Fibroblast of skin of back (primary cell): ENCODE measurements at regions not wholly inside any gene's neighbourhood (a gene's known extent, or its start where the extent isn't known, plus 50 kb on each side); places are given as distances from the start of the nearest gene placed in this dataset.

Experiments
- DNase-seq: peaks from one replicate; pipeline ENCODE4 v3.0.0-alpha.2; 2013

GRCh38 chr12:16415155-16415554 lies 67.7 kb downstream of the MGST1 start:
- DNase-seq: no peak

GRCh38 chr12:16417058-16417457 lies 69.6 kb downstream of the MGST1 start:
- no peak for DNase-seq

- no peak for DNase-seq
Observed at GRCh38 chr12:16421806-16422205, 74.4 kb downstream of the MGST1 start.

GRCh38 chr12:16424531-16424930 lies 77.1 kb downstream of the MGST1 start:
- DNase-seq: no peak

- DNase-seq: no peak
Observed at GRCh38 chr12:16435875-16436554, 88.6 kb downstream of the MGST1 start.

- DNase-seq: no peak
Observed at GRCh38 chr12:16437281-16437816, 89.9 kb downstream of the MGST1 start.

- no peak for DNase-seq
Observed at GRCh38 chr12:16437926-16438325, 90.5 kb downstream of the MGST1 start.

- no peak for DNase-seq
Observed at GRCh38 chr12:16449459-16449858, 102.0 kb downstream of the MGST1 start.

- DNase-seq: no peak
Observed at GRCh38 chr12:16453319-16453718, 105.9 kb downstream of the MGST1 start.

GRCh38 chr12:16454481-16454880 lies 107.0 kb downstream of the MGST1 start:
- peak; percentile 3 for DNase-seq

- no peak for DNase-seq
Observed at GRCh38 chr12:16458521-16459078, 111.2 kb downstream of the MGST1 start.

- no peak for DNase-seq
Observed at GRCh38 chr12:16467272-16467671, 119.8 kb downstream of the MGST1 start.

- no peak for DNase-seq
Observed at GRCh38 chr12:16472631-16473030, 125.2 kb downstream of the MGST1 start.

GRCh38 chr12:16473610-16474326 lies 126.3 kb downstream of the MGST1 start:
- DNase-seq: no peak

GRCh38 chr12:16474801-16475200 lies 127.4 kb downstream of the MGST1 start:
- DNase-seq: no peak

- no peak for DNase-seq
Observed at GRCh38 chr12:16475521-16475920, 128.1 kb downstream of the MGST1 start.

- DNase-seq: no peak
Observed at GRCh38 chr12:16482726-16483125, 123.2 kb downstream of the LMO3 start.

GRCh38 chr12:16492240-16492639 lies 113.7 kb downstream of the LMO3 start:
- no peak for DNase-seq

GRCh38 chr12:16492820-16493797 lies 112.9 kb downstream of the LMO3 start:
- DNase-seq: no peak

- DNase-seq: no peak
Observed at GRCh38 chr12:16495196-16495595, 110.8 kb downstream of the LMO3 start.
